ENCODE measurements at regions not wholly inside any gene's neighbourhood (a gene's known extent, or its start where the extent isn't known, plus 50 kb on each side); places are given as distances from the start of the nearest gene placed in this dataset.

DNA sequence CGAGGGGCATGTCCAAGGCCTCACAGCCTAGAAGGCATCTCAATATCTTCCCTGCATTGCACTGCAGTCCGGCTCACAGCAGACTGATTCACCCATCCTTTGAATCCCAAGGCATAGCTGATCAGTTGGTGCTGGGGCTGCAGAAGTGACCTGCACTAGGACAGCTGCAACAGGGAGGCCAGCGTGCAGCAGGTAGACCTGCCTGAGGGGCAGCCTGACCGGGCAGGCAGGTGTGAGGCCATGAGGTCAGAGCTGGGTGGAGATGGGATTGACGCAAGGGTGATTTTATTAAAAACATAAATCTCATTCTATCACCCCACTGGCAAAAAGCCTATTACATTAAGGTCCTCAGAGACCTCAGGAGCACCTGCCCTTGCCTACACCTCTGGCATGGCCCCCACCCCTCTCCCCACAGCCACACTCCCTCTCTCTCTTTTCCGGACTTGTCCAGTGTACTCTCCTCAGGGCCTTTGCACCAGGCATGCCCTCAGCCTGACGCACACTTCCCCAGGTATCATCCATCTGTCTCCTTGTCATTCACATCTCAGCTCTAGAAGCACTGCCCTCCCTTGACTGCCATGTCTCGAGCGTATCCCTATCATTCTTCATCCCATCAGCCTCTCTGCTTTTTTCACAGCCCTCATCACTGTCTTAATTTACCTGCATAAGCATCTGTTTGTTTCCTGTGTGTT, 63.5 kb upstream of the WIPF1 start:
- TF ChIP-seq, protein P1, sequence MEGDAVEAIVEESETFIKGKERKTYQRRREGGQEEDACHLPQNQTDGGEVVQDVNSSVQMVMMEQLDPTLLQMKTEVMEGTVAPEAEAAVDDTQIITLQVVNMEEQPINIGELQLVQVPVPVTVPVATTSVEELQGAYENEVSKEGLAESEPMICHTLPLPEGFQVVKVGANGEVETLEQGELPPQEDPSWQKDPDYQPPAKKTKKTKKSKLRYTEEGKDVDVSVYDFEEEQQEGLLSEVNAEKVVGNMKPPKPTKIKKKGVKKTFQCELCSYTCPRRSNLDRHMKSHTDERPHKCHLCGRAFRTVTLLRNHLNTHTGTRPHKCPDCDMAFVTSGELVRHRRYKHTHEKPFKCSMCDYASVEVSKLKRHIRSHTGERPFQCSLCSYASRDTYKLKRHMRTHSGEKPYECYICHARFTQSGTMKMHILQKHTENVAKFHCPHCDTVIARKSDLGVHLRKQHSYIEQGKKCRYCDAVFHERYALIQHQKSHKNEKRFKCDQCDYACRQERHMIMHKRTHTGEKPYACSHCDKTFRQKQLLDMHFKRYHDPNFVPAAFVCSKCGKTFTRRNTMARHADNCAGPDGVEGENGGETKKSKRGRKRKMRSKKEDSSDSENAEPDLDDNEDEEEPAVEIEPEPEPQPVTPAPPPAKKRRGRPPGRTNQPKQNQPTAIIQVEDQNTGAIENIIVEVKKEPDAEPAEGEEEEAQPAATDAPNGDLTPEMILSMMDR (conservative IDR thresholded peaks at IDR 0.05; ENCODE audit: low read length), result no peak
- TF ChIP-seq EZH2phosphoT487 (IDR thresholded peaks at IDR 0.05; ENCODE audit: borderline replicate concordance), result no peak
